ENCODE measurements at regions not wholly inside any gene's neighbourhood (a gene's known extent, or its start where the extent isn't known, plus 50 kb on each side); places are given as distances from the start of the nearest gene placed in this dataset.

GRCh38 chr3:80239301-80239700, 471.5 kb upstream of the ROBO1 start:
- Histone ChIP-seq H3K36me3 (no peaks in the 10 kb centered on the region), H3K4me1 (no peaks in the 10 kb centered on the region), H3K9me3 (no peaks in the 10 kb centered on the region), H3K27ac (replicated peaks in 1 of 4) (no peak overlapping the region), H3K27me3 (no peaks in the 10 kb centered on the region), H3K4me3 (no peak overlapping the region)
- TF ChIP-seq CTCF (IDR thresholded peaks at IDR 0.05) (no peak), EP300 (IDR thresholded peaks at IDR 0.05) (no peak), POLR2AphosphoS5 (IDR thresholded peaks at IDR 0.05) (no peak), POLR2A (IDR thresholded peaks at IDR 0.05; ENCODE audit: low read depth) (no peak)
- intact Hi-C loops (cut with DNase I), result no loop called here
- no peak for DNase-seq (ENCODE audit: extremely low spot score)
- 32% methylated on average over 3 of the region's 3 CpGs for WGBS

- DNase-seq (ENCODE audit: extremely low spot score), result no peak
Measured at GRCh38 chr3:80238606-80239005, 470.8 kb upstream of the ROBO1 start.

GRCh38 chr3:80238152-80238551, 470.4 kb upstream of the ROBO1 start:
- no peaks in the 10 kb centered on the region for H3K9me3 ChIP-seq
- H3K27ac ChIP-seq (replicated peaks in 1 of 4), result no peak overlapping the region
- TF ChIP-seq CTCF (IDR thresholded peaks at IDR 0.05) (no peak), EP300 (IDR thresholded peaks at IDR 0.05) (no peak), POLR2A (IDR thresholded peaks at IDR 0.05; ENCODE audit: low read depth) (no peak), POLR2AphosphoS5 (IDR thresholded peaks at IDR 0.05) (no peak)
- intact Hi-C loops (cut with DNase I), result no loop called here
- no peaks in the 10 kb centered on the region for H3K4me1 ChIP-seq
- no peak overlapping the region for H3K4me3 ChIP-seq
- DNase-seq (ENCODE audit: extremely low spot score), result no peak
- H3K27me3 ChIP-seq, result no peaks in the 10 kb centered on the region
- H3K36me3 ChIP-seq, result no peaks in the 10 kb centered on the region

More at GRCh38 chr3:80238606-80239005, 470.8 kb upstream of the ROBO1 start:
- Histone ChIP-seq H3K9me3 (no peaks in the 10 kb centered on the region), H3K36me3 (no peaks in the 10 kb centered on the region), H3K27ac (replicated peaks in 1 of 4) (no peak overlapping the region), H3K27me3 (no peaks in the 10 kb centered on the region), H3K4me1 (no peaks in the 10 kb centered on the region), H3K4me3 (no peak overlapping the region)
- intact Hi-C loops (cut with DNase I), result no loop called here
- WGBS, result 38% methylated on average over 1 of the region's 1 CpG
- TF ChIP-seq CTCF (IDR thresholded peaks at IDR 0.05), result no peak

GRCh38 chr3:80234706-80235105, 466.9 kb upstream of the ROBO1 start:
- intact Hi-C loops (cut with DNase I), result no loop called here
- H3K36me3 ChIP-seq, result no peaks in the 10 kb centered on the region
- 86% methylated on average over 3 of the region's 3 CpGs for whole genome bisulfite sequencing
- no peak overlapping the region for H3K4me3 ChIP-seq
- no peak for TF ChIP-seq POLR2A (IDR thresholded peaks at IDR 0.05; ENCODE audit: low read depth)
- TF ChIP-seq CTCF (IDR thresholded peaks at IDR 0.05), result no peak
- TF ChIP-seq EP300 (IDR thresholded peaks at IDR 0.05), result no peak
- no peak for TF ChIP-seq POLR2AphosphoS5 (IDR thresholded peaks at IDR 0.05)
- H3K4me1 ChIP-seq, result no peaks in the 10 kb centered on the region
- no peak for DNase-seq (ENCODE audit: extremely low spot score)
- H3K27me3 ChIP-seq, result no peaks in the 10 kb centered on the region
- no peaks in the 10 kb centered on the region for H3K9me3 ChIP-seq
- no peak overlapping the region for H3K27ac ChIP-seq (replicated peaks in 1 of 4)

- TF ChIP-seq EP300 (IDR thresholded peaks at IDR 0.05), result no peak
- TF ChIP-seq POLR2AphosphoS5 (IDR thresholded peaks at IDR 0.05), result no peak
- TF ChIP-seq CTCF (IDR thresholded peaks at IDR 0.05), result no peak
- TF ChIP-seq POLR2A (IDR thresholded peaks at IDR 0.05; ENCODE audit: low read depth), result no peak
- no peak overlapping the region for H3K4me3 ChIP-seq
- no peaks in the 10 kb centered on the region for H3K4me1 ChIP-seq
- intact Hi-C loops (cut with DNase I), result no loop called here
- 63% methylated on average over 2 of the region's 2 CpGs for WGBS
- H3K9me3 ChIP-seq, result no peaks in the 10 kb centered on the region
- no peaks in the 10 kb centered on the region for H3K36me3 ChIP-seq
- no peak overlapping the region for H3K27ac ChIP-seq (replicated peaks in 1 of 4)
- H3K27me3 ChIP-seq, result no peaks in the 10 kb centered on the region
- no peak for DNase-seq (ENCODE audit: extremely low spot score)
Measured at GRCh38 chr3:80233576-80233975, 465.8 kb upstream of the ROBO1 start.

Measured in esophagus muscularis mucosa (tissue), 4 donors.